GM12878 (cell line): ENCODE measurements at regions not wholly inside any gene's neighbourhood (a gene's known extent, or its start where the extent isn't known, plus 50 kb on each side); places are given as distances from the start of the nearest gene placed in this dataset.

Experiments used
- ATAC-seq: fragments of 200-7000 bp; cut with Tn5 transposase; 3 replicates; pipeline ENCODE4 v1.9.1; 2020; ENCODE audit warnings: mild to moderate bottlenecking, moderate library complexity
- BruUV-seq: library from RNA; stranded (reverse); fragments of 400-500 nt; replicated peaks from 2 replicates; lab custom pipeline; 2021; lab: Mats Ljungman, UMichigan
- CTCF ChIA-PET: fragments of 300-600 bp; sonication (Branson Sonifier 250); formaldehyde crosslinking; extraction: SDS; loops from one replicate; lab custom pipeline; 2021; ENCODE audit warnings: inconsistent platforms; lab: Yijun Ruan, JAX
- POLR2A ChIA-PET: fragments of 350-600 bp; formaldehyde crosslinking; extraction: SDS; loops from one replicate; lab custom pipeline; 2021; ENCODE audit warnings: inconsistent platforms; lab: Charles Lee
- RAD21 ChIA-PET: fragments of 300-600 bp; sonication (Branson Sonifier 250); formaldehyde crosslinking; loops from one replicate; lab custom pipeline; 2023; ENCODE audit warnings: antibody characterized with exemption; ENCODE audit not compliant: unreplicated experiment; lab: Charles Lee
- SMC1A ChIA-PET: fragments of 300-600 bp; sonication (Branson Sonifier 250); formaldehyde crosslinking; loops from one replicate; lab custom pipeline; 2023; ENCODE audit not compliant: unreplicated experiment, uncharacterized antibody; lab: Charles Lee
- DNase-seq: peaks from one replicate; pipeline ENCODE4 v3.0.0-alpha.2; 2011; ENCODE audit warnings: low read depth, low spot score
- FAIRE-seq: peaks from 3 replicates; lab custom pipeline; 2011; peaks lifted over from hg19 to GRCh38; lab: Jason Lieb, UNC
- H2AFZ ChIP-seq: 2 replicates; pipeline ENCODE4 v1.6.0; 2011; ENCODE audit warnings: low read depth, low read length, control low read depth; ENCODE audit not compliant: control insufficient read depth
- H3K27ac ChIP-seq: 2 replicates; pipeline ENCODE4 v1.5.1; 2011; ENCODE audit warnings: control low read depth; ENCODE audit not compliant: control insufficient read depth, insufficient read depth
- H3K27me3 ChIP-seq, 2 experiments: replicated peaks in 1 of 2; 2 replicates each; pipeline versions ENCODE4 v1.6.0 to v1.6.1; 2011; ENCODE audit warnings: low read length in 1 of 2; ENCODE audit not compliant: control insufficient read depth in 2 of 2, insufficient read depth in 2 of 2
- H3K36me3 ChIP-seq, 2 experiments: 2 replicates each; pipeline ENCODE4 v1.5.1; 2011; ENCODE audit warnings: low read length in 1 of 2; ENCODE audit not compliant: control insufficient read depth in 2 of 2, insufficient read depth in 2 of 2
- H3K4me1 ChIP-seq: 2 replicates; pipeline ENCODE4 v1.6.1; 2011; ENCODE audit warnings: mild to moderate bottlenecking, low read length, moderate library complexity, mixed read lengths; ENCODE audit not compliant: control insufficient read depth, insufficient read depth
- H3K4me2 ChIP-seq: 2 replicates; pipeline ENCODE4 v1.6.0; 2011; ENCODE audit warnings: control low read depth; ENCODE audit not compliant: control insufficient read depth, insufficient read depth
- H3K4me3 ChIP-seq: fragments of 200-600 bp; sonication (generic); 2 replicates; pipeline ENCODE4 v1.5.1; 2016
- H3K79me2 ChIP-seq: 2 replicates; pipeline ENCODE4 v1.6.0; 2011; ENCODE audit warnings: low read length; ENCODE audit not compliant: control insufficient read depth, insufficient read depth
- H3K9ac ChIP-seq: 2 replicates; pipeline ENCODE4 v1.8.0; 2011; ENCODE audit warnings: low read length, control low read depth, mixed read lengths; ENCODE audit not compliant: control insufficient read depth, insufficient read depth
- H3K9me3 ChIP-seq: replicated peaks from 3 replicates; pipeline ENCODE4 v1.5.1; 2011; ENCODE audit warnings: mild to moderate bottlenecking, low read length; ENCODE audit not compliant: control insufficient read depth, insufficient read depth
- H4K20me1 ChIP-seq: 2 replicates; pipeline ENCODE4 v1.6.0; 2011; ENCODE audit not compliant: control insufficient read depth, insufficient read depth
- E2F8 ChIP-seq: fragments of 450-650 bp; IDR thresholded peaks from 2 replicates; pipeline ENCODE4 v1.6.1; 2018; ENCODE audit warnings: mild to moderate bottlenecking, low read depth, moderate library complexity; ENCODE audit not compliant: partially characterized antibody
- EP300 ChIP-seq, 2 experiments: fragments of 150-350 bp in 1 of 2; IDR thresholded peaks; 2 replicates each; pipeline ENCODE4 v1.6.1; 2011 to 2012; ENCODE audit warnings: low read depth in 2 of 2, low read length in 2 of 2, borderline replicate concordance in 1 of 2, improper control_type of control experiment in 1 of 2, inconsistent platforms in 1 of 2; ENCODE audit not compliant: control insufficient read depth in 1 of 2
- HDAC6 ChIP-seq: fragments of 200-600 bp; sonication (generic); IDR thresholded peaks from one replicate; pipeline ENCODE4 v1.8.0; 2017; ENCODE audit warnings: antibody characterized with exemption; ENCODE audit not compliant: unreplicated experiment
- HDGF ChIP-seq: fragments of 450-650 bp; IDR thresholded peaks from 2 replicates; pipeline ENCODE4 v1.6.1; 2016; ENCODE audit warnings: antibody characterized with exemption
- MEF2A ChIP-seq: IDR thresholded peaks from 2 replicates; pipeline ENCODE4 v1.6.1; 2011; ENCODE audit warnings: low read depth, mild to moderate bottlenecking, low read length, moderate library complexity; ENCODE audit not compliant: insufficient read depth
- MTA2 ChIP-seq: fragments of 450-650 bp; IDR thresholded peaks from 2 replicates; pipeline ENCODE4 v1.6.1; 2016; ENCODE audit warnings: low read depth, mild to moderate bottlenecking, moderate library complexity
- NBN ChIP-seq: fragments of 450-650 bp; IDR thresholded peaks from 2 replicates; pipeline ENCODE4 v1.6.1; 2016
- TCF7 ChIP-seq: IDR thresholded peaks from 2 replicates; pipeline ENCODE4 v1.6.1; 2014; ENCODE audit warnings: antibody characterized with exemption, borderline replicate concordance
- ZNF207 ChIP-seq: fragments of 450-650 bp; IDR thresholded peaks from 2 replicates; pipeline ENCODE4 v1.6.1; 2014; ENCODE audit warnings: antibody characterized with exemption, mild to moderate bottlenecking, borderline replicate concordance
- ZNF217 ChIP-seq: fragments of 450-650 bp; IDR thresholded peaks from 2 replicates; pipeline ENCODE4 v1.6.1; 2017; ENCODE audit warnings: antibody characterized with exemption, mild to moderate bottlenecking
- in situ Hi-C: fragments of 300-500 bp; cut with MboI; formaldehyde crosslinking; loops from 9 replicates; pipeline ENCODE4 v1.14.3; 2018; ENCODE audit warnings: mixed read lengths
- intact Hi-C: fragments of 100-400 bp; cut with micrococcal nuclease; formaldehyde crosslinking; loops from one replicate; pipeline ENCODE4 v1.14.2; 2022; ENCODE audit not compliant: unreplicated experiment
- TF ChIP-seq, protein P1 (sequence below): fragments of 450-650 bp; IDR thresholded peaks from 2 replicates; pipeline ENCODE4 v1.6.1; 2017; ENCODE audit warnings: mild to moderate bottlenecking, moderate library complexity
- TF ChIP-seq, protein P2 (sequence below): fragments of 450-650 bp; IDR thresholded peaks from 2 replicates; pipeline ENCODE4 v1.6.1; 2014; ENCODE audit warnings: mild to moderate bottlenecking
- TF ChIP-seq, protein P3 (sequence below): fragments of 450-650 bp; formaldehyde crosslinking; IDR thresholded peaks from 2 replicates; pipeline ENCODE4 v1.5.0; 2022; ENCODE audit warnings: mild to moderate bottlenecking, missing genetic modification characterization

DNA sequence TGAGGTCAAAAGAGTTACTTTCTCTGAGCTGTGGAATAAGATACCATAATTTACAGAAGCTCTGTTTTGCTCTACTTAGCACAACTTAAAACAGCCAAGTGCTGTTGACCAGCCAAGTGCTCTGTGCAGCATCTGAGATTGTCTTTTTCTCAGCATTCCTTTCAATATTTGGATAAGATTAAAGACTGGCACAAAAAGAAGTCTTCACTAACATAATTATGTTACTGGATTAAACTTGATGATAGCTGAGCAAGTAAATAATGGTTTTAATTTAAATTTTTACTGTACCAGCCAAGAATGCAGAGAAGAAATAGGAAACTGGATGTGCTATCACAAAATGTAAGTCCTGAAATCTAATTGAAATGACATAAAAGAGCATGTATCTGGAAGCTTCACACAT lies 60.4 kb downstream of the NPY2R start (continued):
- no peak for TF ChIP-seq E2F8
- TF ChIP-seq MTA2: no peak
- no peak for TF ChIP-seq HDGF
- TF ChIP-seq TCF7: no peak
- no peak for TF ChIP-seq ZNF207
- TF ChIP-seq, protein P1, sequence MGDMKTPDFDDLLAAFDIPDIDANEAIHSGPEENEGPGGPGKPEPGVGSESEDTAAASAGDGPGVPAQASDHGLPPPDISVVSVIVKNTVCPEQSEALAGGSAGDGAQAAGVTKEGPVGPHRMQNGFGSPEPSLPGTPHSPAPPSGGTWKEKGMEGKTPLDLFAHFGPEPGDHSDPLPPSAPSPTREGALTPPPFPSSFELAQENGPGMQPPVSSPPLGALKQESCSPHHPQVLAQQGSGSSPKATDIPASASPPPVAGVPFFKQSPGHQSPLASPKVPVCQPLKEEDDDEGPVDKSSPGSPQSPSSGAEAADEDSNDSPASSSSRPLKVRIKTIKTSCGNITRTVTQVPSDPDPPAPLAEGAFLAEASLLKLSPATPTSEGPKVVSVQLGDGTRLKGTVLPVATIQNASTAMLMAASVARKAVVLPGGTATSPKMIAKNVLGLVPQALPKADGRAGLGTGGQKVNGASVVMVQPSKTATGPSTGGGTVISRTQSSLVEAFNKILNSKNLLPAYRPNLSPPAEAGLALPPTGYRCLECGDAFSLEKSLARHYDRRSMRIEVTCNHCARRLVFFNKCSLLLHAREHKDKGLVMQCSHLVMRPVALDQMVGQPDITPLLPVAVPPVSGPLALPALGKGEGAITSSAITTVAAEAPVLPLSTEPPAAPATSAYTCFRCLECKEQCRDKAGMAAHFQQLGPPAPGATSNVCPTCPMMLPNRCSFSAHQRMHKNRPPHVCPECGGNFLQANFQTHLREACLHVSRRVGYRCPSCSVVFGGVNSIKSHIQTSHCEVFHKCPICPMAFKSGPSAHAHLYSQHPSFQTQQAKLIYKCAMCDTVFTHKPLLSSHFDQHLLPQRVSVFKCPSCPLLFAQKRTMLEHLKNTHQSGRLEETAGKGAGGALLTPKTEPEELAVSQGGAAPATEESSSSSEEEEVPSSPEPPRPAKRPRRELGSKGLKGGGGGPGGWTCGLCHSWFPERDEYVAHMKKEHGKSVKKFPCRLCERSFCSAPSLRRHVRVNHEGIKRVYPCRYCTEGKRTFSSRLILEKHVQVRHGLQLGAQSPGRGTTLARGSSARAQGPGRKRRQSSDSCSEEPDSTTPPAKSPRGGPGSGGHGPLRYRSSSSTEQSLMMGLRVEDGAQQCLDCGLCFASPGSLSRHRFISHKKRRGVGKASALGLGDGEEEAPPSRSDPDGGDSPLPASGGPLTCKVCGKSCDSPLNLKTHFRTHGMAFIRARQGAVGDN: no peak
- no peak for TF ChIP-seq MEF2A

DNA sequence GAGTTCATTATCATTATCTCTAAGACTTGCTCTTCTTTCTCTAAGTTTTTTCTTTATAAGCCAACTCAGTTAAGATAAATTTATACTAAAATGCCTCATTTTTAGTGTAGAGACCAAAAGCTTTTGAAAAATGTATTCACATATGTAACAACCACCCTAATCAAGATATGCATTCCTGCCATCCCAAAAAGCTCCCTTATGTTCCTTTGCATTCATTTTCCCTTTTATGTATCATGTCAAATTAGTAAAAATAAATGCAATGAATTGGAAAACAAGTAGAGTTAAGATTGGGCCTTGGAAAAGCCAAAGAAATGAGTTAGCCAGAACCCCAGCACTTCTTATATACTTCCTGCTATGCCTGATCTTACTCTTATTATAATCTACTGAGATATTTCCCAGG lies 62.2 kb downstream of the NPY2R start:
- DNase-seq (no peak), FAIRE-seq (no peak), ATAC-seq (no peak)
- Histone ChIP-seq H3K9ac (no peak overlapping the region), H2AFZ (no peak overlapping the region), H4K20me1 (no peaks in the 10 kb centered on the region), H3K27ac (no peak overlapping the region), H3K36me3 (no peaks in the 10 kb centered on the region), H3K79me2 (no peaks in the 10 kb centered on the region), H3K4me2 (no peak overlapping the region), H3K4me1 (no peaks in the 10 kb centered on the region), H3K4me3 (no peak overlapping the region), H3K27me3 (no peaks in the 10 kb centered on the region), H3K9me3 (no peaks in the 10 kb centered on the region; the same call in 2 of the 3 replicates)
- intact Hi-C loops (no loop called here), in situ Hi-C loops (no loop called here)
- ChIA-PET CTCF (no interaction called here), POLR2A (no interaction called here), RAD21 (no interaction called here), SMC1A (no interaction called here)
- no TSS peak for BruUV-seq
- no peak for TF ChIP-seq ZNF207
- no peak for TF ChIP-seq NBN
- no peak for TF ChIP-seq EP300 (IDR thresholded peaks at IDR 0.05; ENCODE audit: borderline replicate concordance in 1 of 2, control insufficient read depth in 1 of 2, low read depth in 2 of 2, low read length in 2 of 2)
- TF ChIP-seq, protein P2, sequence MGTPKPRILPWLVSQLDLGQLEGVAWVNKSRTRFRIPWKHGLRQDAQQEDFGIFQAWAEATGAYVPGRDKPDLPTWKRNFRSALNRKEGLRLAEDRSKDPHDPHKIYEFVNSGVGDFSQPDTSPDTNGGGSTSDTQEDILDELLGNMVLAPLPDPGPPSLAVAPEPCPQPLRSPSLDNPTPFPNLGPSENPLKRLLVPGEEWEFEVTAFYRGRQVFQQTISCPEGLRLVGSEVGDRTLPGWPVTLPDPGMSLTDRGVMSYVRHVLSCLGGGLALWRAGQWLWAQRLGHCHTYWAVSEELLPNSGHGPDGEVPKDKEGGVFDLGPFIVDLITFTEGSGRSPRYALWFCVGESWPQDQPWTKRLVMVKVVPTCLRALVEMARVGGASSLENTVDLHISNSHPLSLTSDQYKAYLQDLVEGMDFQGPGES: no peak
- TF ChIP-seq, protein P3, sequence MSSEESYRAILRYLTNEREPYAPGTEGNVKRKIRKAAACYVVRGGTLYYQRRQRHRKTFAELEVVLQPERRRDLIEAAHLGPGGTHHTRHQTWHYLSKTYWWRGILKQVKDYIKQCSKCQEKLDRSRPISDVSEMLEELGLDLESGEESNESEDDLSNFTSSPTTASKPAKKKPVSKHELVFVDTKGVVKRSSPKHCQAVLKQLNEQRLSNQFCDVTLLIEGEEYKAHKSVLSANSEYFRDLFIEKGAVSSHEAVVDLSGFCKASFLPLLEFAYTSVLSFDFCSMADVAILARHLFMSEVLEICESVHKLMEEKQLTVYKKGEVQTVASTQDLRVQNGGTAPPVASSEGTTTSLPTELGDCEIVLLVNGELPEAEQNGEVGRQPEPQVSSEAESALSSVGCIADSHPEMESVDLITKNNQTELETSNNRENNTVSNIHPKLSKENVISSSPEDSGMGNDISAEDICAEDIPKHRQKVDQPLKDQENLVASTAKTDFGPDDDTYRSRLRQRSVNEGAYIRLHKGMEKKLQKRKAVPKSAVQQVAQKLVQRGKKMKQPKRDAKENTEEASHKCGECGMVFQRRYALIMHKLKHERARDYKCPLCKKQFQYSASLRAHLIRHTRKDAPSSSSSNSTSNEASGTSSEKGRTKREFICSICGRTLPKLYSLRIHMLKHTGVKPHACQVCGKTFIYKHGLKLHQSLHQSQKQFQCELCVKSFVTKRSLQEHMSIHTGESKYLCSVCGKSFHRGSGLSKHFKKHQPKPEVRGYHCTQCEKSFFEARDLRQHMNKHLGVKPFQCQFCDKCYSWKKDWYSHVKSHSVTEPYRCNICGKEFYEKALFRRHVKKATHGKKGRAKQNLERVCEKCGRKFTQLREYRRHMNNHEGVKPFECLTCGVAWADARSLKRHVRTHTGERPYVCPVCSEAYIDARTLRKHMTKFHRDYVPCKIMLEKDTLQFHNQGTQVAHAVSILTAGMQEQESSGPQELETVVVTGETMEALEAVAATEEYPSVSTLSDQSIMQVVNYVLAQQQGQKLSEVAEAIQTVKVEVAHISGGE (CRISPR knock-in tag): no peak
- no peak for TF ChIP-seq ZNF217
- TF ChIP-seq HDAC6: no peak
